ENCODE measurements at regions not wholly inside any gene's neighbourhood (a gene's known extent, or its start where the extent isn't known, plus 50 kb on each side); places are given as distances from the start of the nearest gene placed in this dataset.

DNA sequence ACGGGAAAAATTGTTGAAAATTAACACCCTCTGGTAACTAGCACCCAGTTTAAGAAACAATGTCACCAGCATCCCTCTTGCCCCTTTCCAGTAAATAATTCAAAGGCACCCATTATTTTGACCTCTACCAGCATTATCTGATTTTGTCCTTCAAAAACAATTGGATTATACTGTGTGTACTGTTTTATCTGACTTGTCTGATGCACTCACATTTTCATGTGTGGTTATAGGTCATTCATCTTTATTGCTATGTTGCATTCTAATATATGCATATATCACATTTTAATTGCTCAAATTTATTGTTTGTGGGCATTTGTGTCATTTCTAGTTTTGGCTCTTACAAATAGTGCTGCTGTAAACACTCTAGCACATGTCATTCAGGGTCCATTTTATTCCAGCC is 260.9 kb upstream of the PRDM1 start:
- TF ChIP-seq CTCF (IDR thresholded peaks at IDR 0.05; ENCODE audit: low read depth, low read length, missing input control): no peak
- TF ChIP-seq RXRA (IDR thresholded peaks at IDR 0.05): no peak
- TF ChIP-seq YY1 (IDR thresholded peaks at IDR 0.05): no peak
